Psoas muscle (tissue), 7 donors: ENCODE measurements at regions not wholly inside any gene's neighbourhood (a gene's known extent, or its start where the extent isn't known, plus 50 kb on each side); places are given as distances from the start of the nearest gene placed in this dataset.

Experiments used
- ATAC-seq, 4 donors: fragments of 200-7000 bp; cut with Tn5 transposase; one replicate each; pipeline ENCODE4 v1.9.1; 2020; ENCODE audit warnings: moderate library complexity in 3 of 4, mild to moderate bottlenecking in 2 of 4
- DNase-seq, 2 donors: peaks; one replicate each; pipeline ENCODE4 v3.0.0-alpha.2; 2020
- H3K27ac ChIP-seq: fragments of 200-600 bp; one replicate; pipeline ENCODE4 v1.8.0; 2022
- H3K27me3 ChIP-seq, 3 donors: fragments of 200-600 bp in 1 of 3; one replicate each; pipeline versions ENCODE4 v1.6.1 to v1.8.0; 2013 to 2022; ENCODE audit warnings: low read length in 2 of 3, mild to moderate bottlenecking in 2 of 3, moderate library complexity in 1 of 3; ENCODE audit not compliant: insufficient read depth in 3 of 3
- H3K36me3 ChIP-seq, 2 donors: fragments of 200-600 bp in 1 of 2; one replicate each; pipeline versions ENCODE4 v1.6.1 to v1.8.0; 2013 to 2022; ENCODE audit warnings: low read depth in 1 of 2, mild to moderate bottlenecking in 1 of 2, moderate library complexity in 1 of 2; ENCODE audit not compliant: insufficient read depth in 1 of 2
- H3K4me1 ChIP-seq: fragments of 200-600 bp; one replicate; pipeline ENCODE4 v1.8.0; 2022
- H3K4me3 ChIP-seq: fragments of 200-600 bp; one replicate; pipeline ENCODE4 v1.8.0; 2022; ENCODE audit warnings: mild to moderate bottlenecking
- H3K9me3 ChIP-seq: fragments of 200-600 bp; one replicate; pipeline ENCODE4 v1.8.0; 2022
- CTCF ChIP-seq: fragments of 200-600 bp; IDR thresholded peaks from one replicate; pipeline ENCODE4 v1.8.0; 2022; ENCODE audit warnings: antibody characterized with exemption
- WGBS, 3 donors: extraction: QIAGEN DNeasy Blood & Tissue Kit; methylation state at CpG; one replicate each; pipeline versions ENCODE4 v1.1.6 to v1.1.7; 2013; 5-methylcytosine and 5-hydroxymethylcytosine counted together
- intact Hi-C, 2 donors: fragments of 100-400 bp; cut with DNase I; formaldehyde crosslinking; loops; one replicate each; pipeline versions ENCODE4 v1.11.0 to v1.14.2; 2022
- donor health status: healthy with polysubstance abuse.
- donor health status: DM: no; HTN: no; CAD: no; lungs with moderate emphysema.
- donor health status: Bipolar disorder and iron deficiency.
- donor health status: healthy.
- donor health status: DM: yes; HTN: yes; CAD: no.
- donor health status: DM: no; HTN: no; CAD: no.
- donor health status: DM: yes; HTN: yes; CAD: no.

DNA sequence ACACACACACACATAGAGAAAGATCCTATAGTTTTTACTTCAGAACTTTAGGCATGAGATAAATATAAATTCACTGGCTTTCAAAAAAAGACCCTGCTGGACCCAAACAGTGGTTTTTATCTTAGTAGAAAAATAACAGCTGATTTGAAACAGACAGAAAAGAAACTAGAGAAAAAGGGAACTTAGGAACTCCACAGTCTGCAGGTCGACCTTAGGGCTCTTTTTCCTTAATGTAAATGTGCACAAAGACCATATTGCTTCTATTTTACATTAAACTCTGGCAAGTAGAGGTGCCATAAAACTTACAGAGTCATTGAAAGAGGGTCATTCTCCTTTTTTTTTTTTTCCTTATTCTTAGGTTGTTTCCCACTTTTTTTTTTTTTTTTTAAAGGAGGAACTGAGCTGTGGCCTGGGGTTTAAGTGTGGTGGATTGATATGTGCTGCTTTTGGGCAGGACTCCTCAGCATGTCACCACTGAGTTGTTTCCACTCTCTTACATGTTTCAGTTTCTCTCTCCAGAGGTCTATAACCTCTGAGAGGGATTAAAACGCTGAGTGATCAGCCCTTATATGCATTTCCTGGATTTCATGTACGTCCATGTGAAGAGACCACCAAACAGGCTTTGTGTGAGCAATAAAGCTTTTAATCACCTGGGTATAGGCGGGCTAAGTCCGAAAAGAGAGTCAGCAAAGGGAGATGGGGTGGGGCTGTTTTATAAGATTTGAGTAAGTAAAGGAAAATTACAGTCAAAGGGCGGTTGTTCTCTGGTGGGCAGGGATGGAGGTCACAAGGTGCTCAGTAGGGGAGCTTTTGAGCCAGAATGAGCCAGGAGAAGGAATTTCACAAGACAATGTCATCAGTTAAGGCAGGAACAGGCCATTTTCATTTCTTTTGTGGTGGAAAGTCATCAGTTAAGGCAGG is 70.8 kb upstream of the PACRGL start:
- Histone ChIP-seq H3K9me3 (no peaks in the 10 kb centered on the region), H3K27ac (no peak overlapping the region), H3K4me1 (no peaks in the 10 kb centered on the region), H3K27me3 (no peaks in the 10 kb centered on the region), H3K4me3 (no peak overlapping the region), H3K36me3 (no peaks in the 10 kb centered on the region)
- intact Hi-C loops = no loop called here
- WGBS, 3 donors = 48 to 58% (median 51%) methylated on average over 6 of the region's 6 CpGs
- TF ChIP-seq CTCF = no peak
- ATAC-seq (no peak), DNase-seq (no peak)

DNA sequence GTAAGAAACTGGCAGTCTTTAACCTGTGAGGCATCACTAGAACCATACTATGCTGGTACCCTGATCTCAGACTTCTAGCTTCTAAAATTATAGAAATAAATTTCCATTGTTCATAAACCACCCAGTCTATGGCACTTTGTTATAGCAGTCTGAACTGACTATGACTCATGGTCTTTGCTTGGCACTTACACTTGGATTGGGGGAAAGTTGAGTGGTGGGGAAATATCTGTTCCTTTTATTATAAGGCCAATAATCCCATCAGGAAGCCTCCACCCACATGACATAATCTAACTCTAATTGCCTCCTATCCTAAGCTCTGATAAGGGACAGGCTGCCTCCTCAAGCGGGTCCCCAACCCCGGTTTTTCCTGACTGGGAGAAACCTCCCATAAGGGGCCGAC is 61.4 kb upstream of the PACRGL start:
- no peak overlapping the region for H3K4me3 ChIP-seq
- TF ChIP-seq CTCF = no peak
- H3K27me3 ChIP-seq = peaks cover 0 to 2% (median 0%) of the 10 kb centered on the region in 3 donors
- ATAC-seq (no peak), DNase-seq (no peak)
- no peaks in the 10 kb centered on the region for H3K9me3 ChIP-seq
- no peaks in the 10 kb centered on the region for H3K36me3 ChIP-seq
- 53 to 78% (median 70%) methylated on average over 3 of the region's 3 CpGs for whole genome bisulfite sequencing, 3 donors
- no peak overlapping the region for H3K27ac ChIP-seq
- intact Hi-C loops = no loop called here
- H3K4me1 ChIP-seq = no peaks in the 10 kb centered on the region

GRCh38 chr4:20639346-20639745 is 60.9 kb upstream of the PACRGL start:
- WGBS, 3 donors = 51 to 61% (median 59%) methylated on average over 1 of the region's 1 CpG
- TF ChIP-seq CTCF = no peak
- H3K4me1 ChIP-seq = no peaks in the 10 kb centered on the region

DNA sequence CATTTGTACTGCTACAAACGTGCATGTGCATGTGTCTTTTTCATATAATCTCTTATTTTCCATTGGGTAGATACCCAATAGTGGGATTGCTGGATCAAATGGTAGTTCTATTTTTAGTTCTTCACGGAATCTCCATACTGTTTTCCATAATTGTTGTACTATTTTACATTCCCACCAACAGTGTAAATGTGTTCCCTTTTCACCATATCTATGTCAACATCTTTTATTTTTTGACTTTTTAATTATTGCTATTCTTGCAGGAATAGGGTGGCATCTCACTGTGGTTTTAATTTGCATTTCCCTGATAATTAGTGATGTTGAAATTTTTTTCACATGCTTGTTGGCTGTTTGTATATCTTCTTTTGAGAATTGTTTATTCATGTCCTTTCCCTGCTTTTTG is 59.3 kb upstream of the PACRGL start:
- Histone ChIP-seq H3K4me1 (no peaks in the 10 kb centered on the region), H3K4me3 (no peak overlapping the region), H3K27me3 (no peaks in the 10 kb centered on the region), H3K36me3 (no peaks in the 10 kb centered on the region), H3K9me3 (no peaks in the 10 kb centered on the region), H3K27ac (no peak overlapping the region)
- ATAC-seq (no peak), DNase-seq (no peak)
- intact Hi-C loops = no loop called here
- TF ChIP-seq CTCF = no peak
- WGBS, 3 donors = 60 to 64% (median 62%) methylated on average over 2 of the region's 2 CpGs

More at GRCh38 chr4:20639346-20639745, 60.9 kb upstream of the PACRGL start:
- Histone ChIP-seq H3K27me3 (peaks cover 0 to 2% (median 0%) of the 10 kb centered on the region in 3 donors), H3K9me3 (no peaks in the 10 kb centered on the region), H3K4me3 (no peak overlapping the region), H3K27ac (no peak overlapping the region), H3K36me3 (no peaks in the 10 kb centered on the region)
- DNase-seq = no peak
- intact Hi-C loops = no loop called here
- ATAC-seq = no peak
